ENCODE measurements at regions not wholly inside any gene's neighbourhood (a gene's known extent, or its start where the extent isn't known, plus 50 kb on each side); places are given as distances from the start of the nearest gene placed in this dataset.
A peak's percentile ranks its signal among the peaks of the same experiment; 100 is the strongest.

DNA sequence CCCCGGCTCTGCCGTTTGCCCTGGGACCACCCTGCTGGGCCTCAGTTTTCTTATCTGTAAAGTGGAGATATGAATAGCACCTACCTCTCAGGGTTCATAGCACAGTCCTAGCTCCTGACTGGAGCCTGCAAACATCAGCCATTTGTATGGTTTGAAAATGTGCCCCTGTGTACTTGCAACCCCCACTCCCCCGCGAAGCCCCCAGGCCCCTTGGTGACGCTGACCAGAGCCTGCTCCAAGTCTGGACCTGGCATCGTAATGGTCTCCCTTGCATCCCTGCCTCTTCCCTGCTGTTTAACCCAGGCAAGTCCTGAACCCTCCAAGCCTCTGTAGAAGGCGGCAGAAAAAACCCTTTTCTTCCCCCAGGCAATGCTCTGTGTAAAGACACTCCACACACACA, 128.0 kb downstream of the IRF8 start:
- DNase-seq (ENCODE audit: low read depth in 1 of 2, low spot score in 1 of 2), result no peak
- TF ChIP-seq JUND (IDR thresholded peaks at IDR 0.05; ENCODE audit: low read depth), result no peak
- in situ Hi-C loops (cut with HindIII; ENCODE audit: low pct_unique_long_range_greater_than_20kb, low sequenced_read_pairs), result no loop called here

DNA sequence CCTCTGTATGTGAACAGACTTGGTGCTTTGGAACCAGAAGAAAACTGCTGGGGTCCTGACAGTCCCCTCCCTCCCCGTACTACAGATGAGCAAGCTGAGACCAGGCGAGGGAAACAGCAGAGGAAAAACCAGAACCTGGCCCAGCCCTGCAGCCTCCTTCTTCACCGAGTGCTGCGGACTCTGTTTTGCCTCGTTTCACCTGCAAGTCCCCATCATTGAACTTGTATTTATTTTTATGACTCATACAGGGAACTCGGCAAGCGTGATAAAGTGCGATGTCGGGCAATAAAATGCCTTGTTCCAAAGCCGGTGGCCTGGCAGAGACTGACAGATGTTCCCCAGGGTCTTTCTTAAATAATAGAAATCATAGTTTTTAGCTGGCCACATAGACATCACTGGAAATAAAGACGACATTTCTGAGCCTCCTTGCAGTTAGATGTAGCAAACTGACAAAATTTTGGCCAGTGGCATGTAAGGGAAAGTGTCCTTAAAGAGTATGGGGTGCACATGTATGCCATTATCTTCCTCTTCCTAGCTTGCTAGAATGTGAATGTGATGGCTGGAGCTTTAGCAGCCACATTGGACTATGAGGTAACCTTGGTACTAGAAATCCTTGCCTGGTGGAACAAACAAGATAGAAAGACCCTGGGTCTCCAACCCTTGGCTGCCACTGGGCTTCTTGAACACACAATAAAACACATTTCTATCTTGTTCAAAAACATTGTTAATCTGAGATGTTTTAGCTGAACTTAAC, 128.6 kb downstream of the IRF8 start:
- TF ChIP-seq JUND (IDR thresholded peaks at IDR 0.05; ENCODE audit: low read depth), result no peak
- no peak for DNase-seq (ENCODE audit: low read depth in 1 of 2, low spot score in 1 of 2)
- in situ Hi-C loops (cut with HindIII; ENCODE audit: low pct_unique_long_range_greater_than_20kb, low sequenced_read_pairs), result no loop called here

DNA sequence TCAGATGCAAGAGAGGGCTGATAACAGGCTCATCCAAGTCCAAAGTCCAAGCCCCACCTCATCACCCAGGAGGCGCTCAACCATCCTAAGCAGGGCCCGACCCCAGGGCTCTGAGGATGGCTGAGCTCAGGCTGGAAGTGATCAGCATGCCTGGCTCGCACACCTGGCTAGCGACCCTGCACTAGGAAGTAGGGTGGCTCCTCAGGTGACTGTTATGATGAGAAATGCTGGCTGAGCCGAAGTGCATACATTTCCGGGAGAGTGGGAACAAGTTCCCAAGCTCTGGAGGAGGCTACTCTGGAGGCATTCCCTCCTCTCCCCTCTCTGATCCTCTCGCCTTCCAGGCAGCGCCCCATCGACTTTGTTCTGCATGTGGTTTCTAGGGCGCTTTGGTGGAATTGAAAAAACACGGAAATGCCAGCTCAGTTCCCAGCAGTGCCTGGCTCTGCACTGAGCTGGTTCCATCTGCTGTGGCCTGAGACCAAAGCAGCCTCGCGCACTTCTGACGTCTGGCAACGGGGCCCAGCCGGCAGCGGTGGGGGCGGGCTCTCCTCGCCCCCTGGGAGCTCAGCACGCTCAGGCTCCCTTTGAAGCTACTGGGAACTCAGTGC, 130.3 kb downstream of the IRF8 start:
- no peak for DNase-seq (ENCODE audit: low read depth in 1 of 2, low spot score in 1 of 2)
- in situ Hi-C loops (cut with HindIII; ENCODE audit: low pct_unique_long_range_greater_than_20kb, low sequenced_read_pairs), result no loop called here
- TF ChIP-seq JUND (IDR thresholded peaks at IDR 0.05; ENCODE audit: low read depth), result no peak

DNA sequence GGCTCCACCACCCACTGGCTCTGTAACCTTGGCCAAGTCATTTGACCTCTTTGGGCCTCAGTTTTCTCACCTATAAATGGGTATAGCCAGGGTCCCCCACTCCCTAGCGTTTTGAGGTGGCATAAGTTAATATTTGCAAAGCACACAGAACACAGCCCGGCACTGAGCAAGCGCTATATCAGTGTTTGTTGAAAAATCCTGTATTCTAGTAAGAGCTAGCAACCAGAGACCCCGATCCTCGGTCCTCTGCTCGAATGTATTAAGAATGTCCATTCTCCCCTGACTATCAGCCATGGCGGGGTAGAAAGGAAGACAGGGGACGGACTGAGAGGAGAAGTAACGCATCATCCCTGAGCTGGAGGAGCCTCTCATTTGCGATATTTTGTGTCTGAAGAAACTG, 131.2 kb downstream of the IRF8 start:
- TF ChIP-seq JUND (IDR thresholded peaks at IDR 0.05; ENCODE audit: low read depth), result no peak
- in situ Hi-C loops (cut with HindIII; ENCODE audit: low pct_unique_long_range_greater_than_20kb, low sequenced_read_pairs), result no loop called here
- DNase-seq (ENCODE audit: low read depth in 1 of 2, low spot score in 1 of 2), result no peak

DNA sequence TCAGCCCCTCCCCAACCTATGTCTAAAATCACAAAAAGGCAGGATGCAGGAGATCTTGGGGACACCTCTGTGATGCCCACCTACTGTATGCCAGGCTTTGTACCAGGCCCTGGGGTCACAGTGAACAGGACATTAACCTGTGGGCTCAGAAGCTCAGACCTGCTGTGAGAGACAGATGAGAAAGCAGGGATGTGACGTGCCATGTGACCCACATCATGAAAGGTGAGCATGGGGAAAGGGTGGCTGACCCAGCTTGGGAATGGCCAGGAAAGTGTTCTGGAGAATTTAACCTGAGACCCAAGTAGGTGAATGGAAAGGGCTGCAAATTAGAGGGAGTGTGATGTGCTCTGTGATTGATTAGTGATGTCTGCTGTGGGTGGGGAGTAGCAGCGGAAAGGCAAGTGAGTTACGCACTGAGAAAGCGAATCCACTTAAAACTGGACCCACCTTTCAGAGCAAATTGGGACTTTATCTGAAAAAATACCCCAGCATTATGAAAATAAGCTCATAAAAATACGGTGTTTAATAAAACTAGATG, 132.2 kb downstream of the IRF8 start:
- peak in 1 of 2 experiments; percentile 53 for DNase-seq (ENCODE audit: low read depth in 1 of 2, low spot score in 1 of 2)
- TF ChIP-seq JUND (IDR thresholded peaks at IDR 0.05; ENCODE audit: low read depth), result no peak
- in situ Hi-C loops (cut with HindIII; ENCODE audit: low pct_unique_long_range_greater_than_20kb, low sequenced_read_pairs), result no loop called here

DNA sequence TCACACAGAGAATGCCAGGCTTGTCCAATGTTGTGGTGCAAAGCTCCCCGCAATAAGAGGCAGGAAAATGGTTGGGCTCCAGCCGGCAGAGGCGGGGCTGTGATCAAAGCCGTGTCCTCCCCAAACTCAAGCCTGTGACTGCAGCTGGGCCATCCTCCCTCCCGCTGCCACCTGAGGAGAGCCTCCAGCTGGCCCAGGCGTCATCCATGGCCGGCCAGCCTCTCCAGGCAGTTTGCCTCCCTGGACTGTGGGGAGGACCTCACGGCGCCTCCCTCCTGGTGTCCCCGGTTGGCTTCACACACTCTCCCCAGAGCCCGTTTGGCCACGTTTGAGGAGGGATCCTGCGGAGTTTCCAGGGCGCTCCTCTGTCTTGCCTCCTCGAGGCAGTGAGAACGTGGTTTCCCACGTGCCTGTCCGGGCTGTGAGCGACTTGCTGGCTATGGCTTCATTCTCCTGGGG, 134.1 kb downstream of the IRF8 start:
- in situ Hi-C loops (cut with HindIII; ENCODE audit: low pct_unique_long_range_greater_than_20kb, low sequenced_read_pairs), result no loop called here
- no peak for DNase-seq (ENCODE audit: low read depth in 1 of 2, low spot score in 1 of 2)
- TF ChIP-seq JUND (IDR thresholded peaks at IDR 0.05; ENCODE audit: low read depth), result no peak

DNA sequence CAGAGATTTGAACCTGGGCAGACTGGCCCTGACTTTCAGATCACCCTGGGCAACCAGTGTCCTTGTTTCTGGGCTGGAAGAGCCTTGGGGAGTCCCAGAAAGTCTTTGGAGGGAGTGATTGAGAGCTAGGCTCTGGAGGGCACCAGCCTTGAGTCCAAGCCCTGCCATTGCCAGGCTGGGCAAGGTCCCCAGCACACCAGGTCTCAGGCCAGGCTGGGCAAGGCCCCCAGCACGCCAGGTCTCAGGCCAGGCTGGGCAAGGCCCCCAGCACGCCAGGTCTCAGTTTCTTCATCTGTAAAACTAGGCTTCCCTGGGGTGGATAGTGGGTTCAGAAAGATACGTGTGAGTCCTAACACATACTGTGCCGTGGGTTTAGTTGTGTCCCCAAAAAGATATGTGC, 135.0 kb downstream of the IRF8 start:
- in situ Hi-C loops (cut with HindIII; ENCODE audit: low pct_unique_long_range_greater_than_20kb, low sequenced_read_pairs), result no loop called here
- DNase-seq (ENCODE audit: low read depth in 1 of 2, low spot score in 1 of 2), result no peak
- no peak for TF ChIP-seq JUND (IDR thresholded peaks at IDR 0.05; ENCODE audit: low read depth)

DNA sequence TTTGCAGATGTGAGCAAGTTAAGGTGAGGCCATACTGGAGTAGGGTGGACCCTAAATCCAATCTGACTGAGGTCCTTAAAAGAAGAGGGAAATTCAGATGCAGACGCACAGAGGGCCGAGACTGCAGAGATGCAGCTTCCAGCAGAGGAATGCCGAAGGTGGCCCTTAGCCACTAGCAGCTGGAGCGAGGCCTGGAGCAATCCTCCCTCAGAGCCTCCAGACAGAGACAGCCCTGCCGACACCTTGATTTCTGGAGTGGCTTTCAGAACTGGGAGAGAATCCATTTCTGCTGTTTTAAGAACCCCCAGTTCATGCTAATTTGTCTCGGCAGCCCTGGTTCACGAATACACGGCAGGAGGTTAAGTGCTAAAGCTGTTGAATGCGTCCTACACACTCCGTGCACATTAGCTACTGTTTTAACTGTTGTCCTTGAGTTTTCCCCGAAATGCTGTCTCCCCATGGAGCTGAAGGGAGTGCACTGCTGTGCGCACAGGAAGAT, 135.5 kb downstream of the IRF8 start:
- in situ Hi-C loops (cut with HindIII; ENCODE audit: low pct_unique_long_range_greater_than_20kb, low sequenced_read_pairs), result no loop called here
- TF ChIP-seq JUND (IDR thresholded peaks at IDR 0.05; ENCODE audit: low read depth), result no peak
- DNase-seq (ENCODE audit: low read depth in 1 of 2, low spot score in 1 of 2), result no peak

DNA sequence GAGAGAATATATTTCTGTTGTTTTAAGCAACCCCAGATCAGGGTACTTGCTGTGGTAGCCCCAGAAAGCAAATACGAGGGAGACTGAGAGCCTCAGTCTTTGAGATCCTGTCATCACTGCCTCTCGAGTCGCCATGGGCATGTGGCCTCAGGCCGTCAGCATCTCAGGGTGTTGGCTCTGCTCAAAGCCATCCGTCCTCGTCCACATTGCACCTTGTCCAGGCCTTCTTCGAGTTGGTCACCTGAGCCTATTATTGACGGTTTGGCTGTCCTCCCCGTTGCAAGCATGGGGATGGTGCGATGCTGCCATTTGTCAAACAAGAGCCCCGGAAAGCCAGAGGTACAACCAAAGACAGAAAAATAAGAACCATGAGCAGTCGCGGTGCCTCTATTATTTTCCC, 136.9 kb downstream of the IRF8 start:
- no peak for TF ChIP-seq JUND (IDR thresholded peaks at IDR 0.05; ENCODE audit: low read depth)
- DNase-seq (ENCODE audit: low read depth in 1 of 2, low spot score in 1 of 2), result no peak
- in situ Hi-C loops (cut with HindIII; ENCODE audit: low pct_unique_long_range_greater_than_20kb, low sequenced_read_pairs), result no loop called here

DNA sequence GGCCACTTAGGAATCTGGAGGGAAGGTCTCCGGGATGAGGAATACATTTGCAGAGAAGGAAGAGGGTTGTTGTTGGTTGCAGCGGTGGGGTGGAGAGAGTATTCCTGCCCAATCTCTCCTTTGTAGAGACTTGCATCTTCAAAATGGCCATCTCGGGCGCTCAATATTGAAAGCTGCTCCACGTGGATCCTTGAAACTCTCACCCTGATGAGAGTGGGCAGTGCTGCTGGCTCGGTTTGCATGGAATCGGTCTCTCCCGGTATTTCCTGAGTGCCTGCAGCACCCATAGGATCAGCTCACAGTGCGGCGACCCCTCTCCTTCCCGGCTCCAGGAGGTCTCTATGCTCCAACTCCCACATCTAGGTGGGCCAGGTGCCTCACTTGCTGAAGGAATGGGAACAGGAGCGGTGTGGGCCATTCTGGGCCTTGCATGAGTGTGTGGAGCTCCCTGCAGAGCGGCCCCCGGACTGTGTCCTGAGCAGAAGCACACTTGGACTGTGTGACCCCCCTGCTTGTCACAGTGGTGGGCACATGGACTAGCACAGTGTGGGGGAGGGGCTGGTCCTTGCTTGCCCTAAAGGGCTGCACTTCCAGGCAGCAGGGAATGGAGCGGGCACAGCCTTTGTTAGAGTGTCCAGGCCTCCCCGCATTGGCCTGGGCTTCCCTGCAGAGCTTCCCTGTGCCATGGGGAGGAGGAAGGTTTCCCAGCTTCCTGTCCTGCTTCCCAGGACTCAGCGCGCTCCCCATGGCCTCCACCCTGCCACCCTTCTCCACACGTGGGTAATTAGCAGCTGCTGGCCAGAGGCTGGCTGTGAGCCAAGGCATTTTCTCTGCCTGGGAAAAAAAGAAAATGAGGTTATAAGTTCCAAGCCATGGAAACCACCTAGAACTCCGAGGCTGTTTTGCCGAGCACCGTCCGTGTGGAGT, 139.3 kb downstream of the IRF8 start:
- in situ Hi-C loops (cut with HindIII; ENCODE audit: low pct_unique_long_range_greater_than_20kb, low sequenced_read_pairs), result no loop called here
- TF ChIP-seq JUND (IDR thresholded peaks at IDR 0.05; ENCODE audit: low read depth), result no peak
- no peak for DNase-seq (ENCODE audit: low read depth in 1 of 2, low spot score in 1 of 2)

DNA sequence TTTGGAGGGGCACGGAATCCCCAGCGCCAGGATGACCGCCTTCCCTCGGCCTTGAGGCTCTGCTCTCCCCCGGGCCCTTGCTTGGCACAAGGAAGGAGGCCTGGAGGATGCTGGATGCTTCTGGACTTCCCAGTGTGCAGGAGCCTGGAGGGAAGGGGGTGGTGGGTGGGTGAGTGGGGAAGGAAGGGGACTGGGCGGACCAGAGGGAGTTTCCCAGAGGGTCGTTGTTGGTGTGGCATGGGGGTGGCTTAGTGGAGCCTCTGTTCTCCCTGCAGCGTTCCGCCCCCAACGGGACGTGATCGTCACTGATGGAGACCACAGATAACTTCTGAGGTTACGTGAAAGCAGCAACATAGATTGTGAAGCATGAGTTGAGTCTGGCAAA, 140.0 kb downstream of the IRF8 start:
- no peak for DNase-seq (ENCODE audit: low read depth in 1 of 2, low spot score in 1 of 2)
- in situ Hi-C loops (cut with HindIII; ENCODE audit: low pct_unique_long_range_greater_than_20kb, low sequenced_read_pairs), result no loop called here
- no peak for TF ChIP-seq JUND (IDR thresholded peaks at IDR 0.05; ENCODE audit: low read depth)

DNA sequence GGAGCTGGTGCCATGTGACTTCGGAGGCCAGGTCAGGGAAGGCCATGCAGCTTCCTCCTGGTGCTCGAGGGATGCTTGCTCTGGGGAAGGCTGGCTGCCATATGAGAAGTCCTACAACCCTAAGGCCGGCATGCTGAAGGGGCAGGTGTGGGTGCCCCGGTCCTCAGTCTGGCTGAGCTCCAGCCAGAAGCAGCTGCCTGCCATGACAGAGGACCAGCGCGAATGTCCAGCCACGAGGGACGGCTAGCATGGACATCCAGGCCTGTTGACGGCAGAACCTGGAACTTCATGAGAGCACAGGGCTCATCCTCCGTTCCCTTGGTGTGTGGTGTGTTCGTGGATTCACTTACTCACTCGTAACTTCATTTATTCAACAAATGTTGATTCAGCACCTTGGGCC, 140.6 kb downstream of the IRF8 start:
- no peak for TF ChIP-seq JUND (IDR thresholded peaks at IDR 0.05; ENCODE audit: low read depth)
- in situ Hi-C loops (cut with HindIII; ENCODE audit: low pct_unique_long_range_greater_than_20kb, low sequenced_read_pairs), result no loop called here
- DNase-seq (ENCODE audit: low read depth in 1 of 2, low spot score in 1 of 2), result no peak
